HepG2 (cell line): ENCODE measurements at regions not wholly inside any gene's neighbourhood (a gene's known extent, or its start where the extent isn't known, plus 50 kb on each side); places are given as distances from the start of the nearest gene placed in this dataset.
A peak's percentile ranks its signal among the peaks of the same experiment; 100 is the strongest.

Source experiments
- ATAC-seq: fragments of 200-7000 bp; cut with Tn5 transposase; 3 replicates; pipeline ENCODE4 v1.9.1; 2020; ENCODE audit warnings: mild to moderate bottlenecking, moderate library complexity
- BruUV-seq: library from RNA; stranded (reverse); fragments of 400-500 nt; replicated peaks from 2 replicates; lab custom pipeline; 2021; lab: Mats Ljungman, UMichigan
- CTCF ChIA-PET: fragments of 300-600 bp; formaldehyde crosslinking; extraction: SDS; loops from one replicate; lab custom pipeline; 2021; ENCODE audit warnings: low total read pairs, inconsistent platforms, low intra/inter-chr PET ratio; lab: Yijun Ruan, JAX
- POLR2A ChIA-PET: fragments of 350-600 bp; sonication (Branson Sonifier 250); formaldehyde crosslinking; loops from one replicate; lab custom pipeline; 2020; ENCODE audit warnings: antibody characterized with exemption, inconsistent platforms; lab: Yijun Ruan, JAX
- DNase-seq: peaks from one replicate; pipeline ENCODE4 v3.0.0-alpha.2; 2015; ENCODE audit warnings: low spot score
- FAIRE-seq: peaks from 3 replicates; lab custom pipeline; 2011; peaks lifted over from hg19 to GRCh38; lab: Jason Lieb, UNC
- H2AFZ ChIP-seq: one replicate; pipeline ENCODE4 v1.6.1; 2011; ENCODE audit warnings: low read length, inconsistent platforms
- H3K27ac ChIP-seq: fragments of 300-600 bp; 3 replicates; pipeline ENCODE4 v1.8.0; 2011; ENCODE audit warnings: mixed run types, mild to moderate bottlenecking, mixed read lengths, low read length, inconsistent platforms; ENCODE audit not compliant: insufficient read depth; ENCODE audit errors: extremely low read length
- H3K27me3 ChIP-seq, 2 experiments: fragments of 200-600 bp in 1 of 2; 2 replicates in 1 of 2; 3 replicates in 1 of 2; pipeline versions ENCODE4 v1.6.0 to v1.8.0; 2011; ENCODE audit warnings: low read length in 2 of 2, mild to moderate bottlenecking in 2 of 2, moderate library complexity in 2 of 2, inconsistent platforms in 1 of 2; ENCODE audit not compliant: insufficient read depth in 2 of 2, control insufficient read depth in 1 of 2
- H3K36me3 ChIP-seq, 2 experiments: fragments of 200-600 bp in 1 of 2; replicated peaks in 1 of 2; 2 replicates in 1 of 2; 3 replicates in 1 of 2; pipeline versions ENCODE4 v1.5.1 to v1.8.0; 2011; ENCODE audit warnings: low read length in 2 of 2, inconsistent platforms in 1 of 2; ENCODE audit not compliant: insufficient read depth in 2 of 2, control insufficient read depth in 1 of 2
- H3K4me1 ChIP-seq: 2 replicates; pipeline ENCODE4 v1.5.1; 2012; ENCODE audit warnings: low read length, inconsistent platforms; ENCODE audit not compliant: insufficient read depth
- H3K4me2 ChIP-seq: 2 replicates; pipeline ENCODE4 v1.6.0; 2011; ENCODE audit warnings: low read depth, low read length, inconsistent platforms
- H3K4me3 ChIP-seq, 3 experiments: fragments of 200-600 bp in 1 of 3; sonication (generic), shearing (Covaris generic) in 1 of 3; replicated peaks in 1 of 3; 2 replicates each; pipeline ENCODE4 v1.5.1; 2011 to 2016; ENCODE audit warnings: low read length in 3 of 3, inconsistent platforms in 2 of 3, low read depth in 2 of 3, mild to moderate bottlenecking in 2 of 3, control low read depth in 1 of 3, mixed read lengths in 1 of 3; ENCODE audit not compliant: insufficient read depth in 1 of 3
- H3K79me2 ChIP-seq: one replicate; pipeline ENCODE4 v1.6.1; 2011; ENCODE audit warnings: low read length, inconsistent platforms; ENCODE audit not compliant: insufficient read depth
- H3K9ac ChIP-seq: 2 replicates; pipeline ENCODE4 v1.6.0; 2011; ENCODE audit warnings: mild to moderate bottlenecking, low read depth, low read length, inconsistent platforms; ENCODE audit not compliant: insufficient read depth
- H3K9me3 ChIP-seq: 2 replicates; pipeline ENCODE4 v1.5.1; 2012; ENCODE audit warnings: mild to moderate bottlenecking, low read length
- H4K20me1 ChIP-seq: 2 replicates; pipeline ENCODE4 v1.6.0; 2011; ENCODE audit warnings: inconsistent platforms, mild to moderate bottlenecking, low read length, moderate library complexity; ENCODE audit not compliant: insufficient read depth
- FOXJ3 ChIP-seq: sonication (generic); formaldehyde crosslinking; IDR thresholded peaks from 2 replicates; pipeline ENCODE4 v1.4.0; 2020; ENCODE audit warnings: missing genetic modification reagents, mild to moderate bottlenecking, borderline replicate concordance
- IRF2 ChIP-seq: IDR thresholded peaks from 2 replicates; pipeline ENCODE4 v1.6.1; 2018; ENCODE audit warnings: missing genetic modification reagents, missing compliant biosample characterization
- PHF21A ChIP-seq: sonication (generic); formaldehyde crosslinking; IDR thresholded peaks from 2 replicates; pipeline ENCODE4 v1.5.0; 2020; ENCODE audit warnings: mild to moderate bottlenecking, missing genetic modification reagents
- RNF2 ChIP-seq: fragments of 450-650 bp; conservative IDR thresholded peaks from 2 replicates; pipeline ENCODE4 v1.6.1; 2016; ENCODE audit warnings: low read depth
- ZBTB7B ChIP-seq: sonication (generic); formaldehyde crosslinking; IDR thresholded peaks from 2 replicates; pipeline ENCODE4 v1.4.0; 2020; ENCODE audit warnings: missing genetic modification reagents
- ZNF30 ChIP-seq: sonication (generic); formaldehyde crosslinking; IDR thresholded peaks from 2 replicates; pipeline ENCODE4 v1.5.0; 2020; ENCODE audit warnings: mild to moderate bottlenecking, missing genetic modification reagents
- ZNF335 ChIP-seq: sonication (generic); formaldehyde crosslinking; IDR thresholded peaks from 2 replicates; pipeline ENCODE4 v1.4.0; 2020; ENCODE audit warnings: missing genetic modification reagents
- ZNF605 ChIP-seq: sonication (generic); formaldehyde crosslinking; IDR thresholded peaks from 2 replicates; pipeline ENCODE4 v1.8.0; 2022; ENCODE audit warnings: mild to moderate bottlenecking, missing genetic modification reagents
- ZNF737 ChIP-seq: sonication (generic); formaldehyde crosslinking; IDR thresholded peaks from 2 replicates; pipeline ENCODE4 v1.5.0; 2020; ENCODE audit warnings: missing genetic modification reagents, mild to moderate bottlenecking, borderline replicate concordance
- WGBS: methylation state at CpG from one replicate; pipeline ENCODE4 v1.1.6; 2017; ENCODE audit warnings: low lambda C conversion rate; 5-methylcytosine and 5-hydroxymethylcytosine counted together
- in situ Hi-C: cut with HindIII; loops from 2 replicates; pipeline ENCODE4 v1.10.0; 2017; ENCODE audit warnings: low pct_unique_long_range_greater_than_20kb; ENCODE audit not compliant: extremely low pct_ligation_motif_present
- intact Hi-C: fragments of 100-400 bp; cut with micrococcal nuclease; formaldehyde crosslinking; loops from one replicate; pipeline ENCODE4 v1.10.0; 2022; ENCODE audit not compliant: unreplicated experiment
- TF ChIP-seq, protein P1 (sequence below): sonication (generic); formaldehyde crosslinking; IDR thresholded peaks from 2 replicates; pipeline ENCODE4 v1.5.0; 2020; ENCODE audit warnings: missing genetic modification reagents
- TF ChIP-seq, protein P2 (sequence below): sonication (generic); formaldehyde crosslinking; IDR thresholded peaks from 2 replicates; pipeline ENCODE4 v1.8.1; 2023; ENCODE audit warnings: missing genetic modification reagents, inconsistent platforms, borderline replicate concordance

DNA sequence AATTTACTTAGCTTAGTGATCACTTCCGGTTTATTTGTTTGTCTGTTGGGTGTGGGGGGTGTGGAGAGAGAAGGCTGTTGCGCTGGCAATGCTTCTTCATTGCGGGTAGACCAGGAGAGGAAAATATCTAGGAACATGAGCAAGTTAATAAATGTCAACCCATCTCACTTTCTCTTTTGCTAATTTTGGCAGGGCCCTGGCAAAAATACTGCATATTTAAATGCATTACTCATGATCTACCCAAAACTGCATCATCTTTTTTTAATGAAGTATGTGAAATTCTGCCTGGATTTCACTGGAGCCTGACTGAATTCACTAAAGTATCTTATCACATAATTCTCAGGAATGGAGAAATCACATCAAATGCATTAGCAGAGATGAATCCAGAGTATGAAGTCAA lies 1131.0 kb upstream of the NXPH2 start:
- Histone ChIP-seq H3K36me3 (no peaks in the 10 kb centered on the region), H3K4me2 (no peak overlapping the region), H3K27ac (no peak overlapping the region), H3K79me2 (no peaks in the 10 kb centered on the region), H3K27me3 (no peaks in the 10 kb centered on the region), H3K9ac (no peak overlapping the region), H3K4me1 (no peaks in the 10 kb centered on the region), H2AFZ (no peak overlapping the region), H3K4me3 (no peak overlapping the region), H3K9me3 (peaks cover 7% of the 10 kb centered on the region; the same call in 1 of the 2 replicates), H4K20me1 (no peaks in the 10 kb centered on the region)
- no TSS peak for BruUV-seq
- CTCF ChIA-PET: no interaction called here
- WGBS: 3% methylated on average over 3 of the region's 3 CpGs
- in situ Hi-C loops: no loop called here
- ATAC-seq (no peak), DNase-seq (no peak), FAIRE-seq (no peak)
- TF ChIP-seq PHF21A (no peak), ZBTB7B (CRISPR knock-in tag) (no peak), ZNF605 (CRISPR knock-in tag) (no peak), ZNF30 (CRISPR knock-in tag) (no peak)
- TF ChIP-seq, protein P1, sequence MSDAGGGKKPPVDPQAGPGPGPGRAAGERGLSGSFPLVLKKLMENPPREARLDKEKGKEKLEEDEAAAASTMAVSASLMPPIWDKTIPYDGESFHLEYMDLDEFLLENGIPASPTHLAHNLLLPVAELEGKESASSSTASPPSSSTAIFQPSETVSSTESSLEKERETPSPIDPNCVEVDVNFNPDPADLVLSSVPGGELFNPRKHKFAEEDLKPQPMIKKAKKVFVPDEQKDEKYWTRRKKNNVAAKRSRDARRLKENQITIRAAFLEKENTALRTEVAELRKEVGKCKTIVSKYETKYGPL (CRISPR knock-in tag): no peak
- intact Hi-C loops: no loop called here
- POLR2A ChIA-PET: no interaction called here

DNA sequence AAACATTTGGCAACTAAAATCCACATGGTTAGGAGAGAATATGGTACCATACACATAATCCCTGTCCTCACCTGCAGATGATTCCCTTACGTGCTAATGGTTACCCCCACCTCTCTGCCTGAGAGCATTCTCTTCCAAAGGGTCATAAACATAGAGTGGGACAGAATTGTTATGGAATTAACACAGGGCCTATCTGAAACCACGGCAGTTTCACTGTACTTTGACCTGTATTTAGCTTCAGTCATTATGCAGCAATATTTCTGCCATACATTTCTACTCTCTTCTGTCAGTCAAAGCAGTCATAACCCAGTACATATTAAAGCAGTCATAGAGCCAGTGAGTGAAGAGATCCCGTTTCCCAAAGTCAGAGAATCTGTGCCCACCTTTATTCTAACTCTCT lies 1128.9 kb upstream of the NXPH2 start:
- Histone ChIP-seq H3K4me1 (no peaks in the 10 kb centered on the region), H3K4me2 (no peak overlapping the region), H3K27ac (no peak overlapping the region), H3K79me2 (no peaks in the 10 kb centered on the region), H3K9ac (no peak overlapping the region), H2AFZ (no peak overlapping the region), H3K36me3 (no peaks in the 10 kb centered on the region), H3K9me3 (peaks cover 7% of the 10 kb centered on the region; the same call in 1 of the 2 replicates), H3K4me3 (no peak overlapping the region), H3K27me3 (no peaks in the 10 kb centered on the region), H4K20me1 (no peaks in the 10 kb centered on the region)
- DNase-seq: no peak
- ATAC-seq: no peak
- BruUV-seq: no TSS peak
- POLR2A ChIA-PET: no interaction called here
- intact Hi-C loops (no loop called here), in situ Hi-C loops (no loop called here)
- 4% methylated on average over 3 of the region's 3 CpGs for WGBS
- CTCF ChIA-PET: no interaction called here
- FAIRE-seq: no peak
- TF ChIP-seq ZNF335 (CRISPR knock-in tag): no peak
- no peak for TF ChIP-seq FOXJ3 (CRISPR knock-in tag)
- TF ChIP-seq, protein P2, sequence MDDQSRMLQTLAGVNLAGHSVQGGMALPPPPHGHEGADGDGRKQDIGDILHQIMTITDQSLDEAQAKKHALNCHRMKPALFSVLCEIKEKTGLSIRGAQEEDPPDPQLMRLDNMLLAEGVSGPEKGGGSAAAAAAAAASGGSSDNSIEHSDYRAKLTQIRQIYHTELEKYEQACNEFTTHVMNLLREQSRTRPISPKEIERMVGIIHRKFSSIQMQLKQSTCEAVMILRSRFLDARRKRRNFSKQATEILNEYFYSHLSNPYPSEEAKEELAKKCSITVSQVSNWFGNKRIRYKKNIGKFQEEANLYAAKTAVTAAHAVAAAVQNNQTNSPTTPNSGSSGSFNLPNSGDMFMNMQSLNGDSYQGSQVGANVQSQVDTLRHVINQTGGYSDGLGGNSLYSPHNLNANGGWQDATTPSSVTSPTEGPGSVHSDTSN: no peak
- TF ChIP-seq RNF2: 0 out of 2 replicates have a peak, but pooled peaks have one; percentile 25
- TF ChIP-seq IRF2 (CRISPR knock-in tag): no peak
- no peak for TF ChIP-seq ZNF737 (CRISPR knock-in tag)
